Activated naive CD4-positive, alpha-beta T cell treated with anti-CD3 and anti-CD28 coated beads, Interleukin-2, amount 50 U/mL, for 72 hours (primary cell): ENCODE measurements at regions not wholly inside any gene's neighbourhood (a gene's known extent, or its start where the extent isn't known, plus 50 kb on each side); places are given as distances from the start of the nearest gene placed in this dataset.
A peak's percentile ranks its signal among the peaks of the same experiment; 100 is the strongest.
"Not testable (repeated sequence)": the region's sequence is repeated elsewhere in the genome, so short reads cannot be mapped to it uniquely, and the experiment has no call there.

ENCODE experiments used
- ATAC-seq, 2 donors: fragments of 150-1000 bp; cut with Tn5 transposase; 2 replicates each; pipeline ENCODE4 v1.10.0; 2021; ENCODE audit warnings: mild to moderate bottlenecking in 2 of 2, moderate library complexity in 2 of 2
- DNase-seq, 2 donors: peaks; one replicate each; pipeline ENCODE4 v3.0.0; 2021 to 2022; ENCODE audit warnings: low spot score in 2 of 2
- H3K27ac Mint-ChIP-seq, 2 donors: one replicate each; pipeline ENCODE4 v1.8.0; 2022; ENCODE audit warnings: mild to moderate bottlenecking in 2 of 2, mixed read lengths in 2 of 2
- H3K36me3 Mint-ChIP-seq, 2 donors: one replicate each; pipeline ENCODE4 v1.8.0; 2022; ENCODE audit warnings: mixed read lengths in 2 of 2
- H3K9me3 Mint-ChIP-seq, 2 donors: one replicate each; pipeline ENCODE4 v1.8.0; 2022; ENCODE audit warnings: mixed read lengths in 2 of 2

DNA sequence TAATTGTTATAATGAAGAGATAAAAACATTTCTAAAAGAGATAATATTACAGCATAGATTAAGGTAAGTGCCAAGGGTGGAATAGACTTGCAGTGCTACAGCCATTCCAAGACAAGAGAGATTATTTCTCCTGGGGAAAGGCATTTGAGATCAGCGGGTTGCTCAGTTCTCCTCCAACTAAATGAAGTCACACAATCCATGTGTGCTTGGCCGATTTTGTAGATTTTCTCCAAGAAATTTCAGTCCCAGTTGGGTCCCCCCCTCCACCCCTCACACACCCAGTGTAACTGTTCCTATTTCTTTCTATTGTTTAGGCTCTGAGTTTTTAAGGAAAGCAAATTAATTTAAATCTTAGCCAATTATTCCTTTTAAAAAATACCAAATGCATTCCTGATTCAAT is 315.1 kb downstream of the GOLGA6L6 start:
- H3K9me3 Mint-ChIP-seq, H3K27ac Mint-ChIP-seq, DNase-seq, H3K36me3 Mint-ChIP-seq, ATAC-seq: not testable (repeated sequence)

- H3K9me3 Mint-ChIP-seq, DNase-seq, H3K36me3 Mint-ChIP-seq, H3K27ac Mint-ChIP-seq: not testable (repeated sequence)
- peak in 1 of 2 donors; percentile 37 for ATAC-seq
These were observed 320.5 kb downstream of the GOLGA6L6 start for GRCh38 chr15:20221063-20221462.

DNA sequence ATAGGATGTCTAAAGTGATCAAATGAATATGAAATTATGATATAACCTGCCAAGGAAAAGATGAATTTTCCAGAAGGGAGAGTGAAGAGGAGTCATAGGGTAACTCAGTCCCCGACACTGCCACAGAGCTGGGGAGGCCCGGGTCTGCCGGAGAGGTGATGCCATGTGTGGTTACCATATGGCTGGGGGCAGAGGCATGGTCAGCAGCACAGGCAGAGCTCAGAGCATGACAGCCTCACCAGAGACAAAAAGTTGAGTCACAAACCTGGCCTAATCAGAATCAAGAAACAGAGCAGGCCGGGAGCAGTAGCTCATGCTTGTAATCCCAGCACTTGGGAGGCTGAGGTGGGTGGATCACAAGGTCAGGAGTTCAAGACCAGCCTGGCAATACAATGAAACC is 322.4 kb downstream of the GOLGA6L6 start:
- not testable (repeated sequence) for H3K27ac Mint-ChIP-seq, H3K9me3 Mint-ChIP-seq, DNase-seq, ATAC-seq, H3K36me3 Mint-ChIP-seq

- DNase-seq, H3K36me3 Mint-ChIP-seq, H3K9me3 Mint-ChIP-seq, ATAC-seq, H3K27ac Mint-ChIP-seq: not testable (repeated sequence)
These were observed 325.9 kb downstream of the GOLGA6L6 start for GRCh38 chr15:20215700-20216099.

DNA sequence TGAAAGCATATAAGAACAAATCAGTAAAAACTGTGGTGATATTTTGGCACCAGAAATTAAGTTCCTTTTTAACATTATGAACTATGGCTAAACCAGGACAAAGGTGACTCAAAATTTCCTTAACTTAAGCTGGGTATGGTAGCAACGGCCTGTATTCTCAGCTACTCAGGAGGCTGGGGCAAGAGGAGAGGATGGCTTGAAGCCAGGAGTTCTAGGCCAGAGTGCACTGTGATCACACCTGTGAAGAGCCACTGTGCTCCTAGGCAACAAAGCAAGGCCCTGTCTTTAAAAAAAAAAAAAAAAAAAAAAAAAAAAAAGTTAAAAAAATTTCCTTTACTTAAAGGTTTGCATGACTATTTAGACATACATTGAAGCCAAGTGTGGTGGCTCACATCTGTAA is 327.5 kb downstream of the GOLGA6L6 start:
- ATAC-seq, DNase-seq, H3K27ac Mint-ChIP-seq, H3K36me3 Mint-ChIP-seq, H3K9me3 Mint-ChIP-seq: not testable (repeated sequence)

DNA sequence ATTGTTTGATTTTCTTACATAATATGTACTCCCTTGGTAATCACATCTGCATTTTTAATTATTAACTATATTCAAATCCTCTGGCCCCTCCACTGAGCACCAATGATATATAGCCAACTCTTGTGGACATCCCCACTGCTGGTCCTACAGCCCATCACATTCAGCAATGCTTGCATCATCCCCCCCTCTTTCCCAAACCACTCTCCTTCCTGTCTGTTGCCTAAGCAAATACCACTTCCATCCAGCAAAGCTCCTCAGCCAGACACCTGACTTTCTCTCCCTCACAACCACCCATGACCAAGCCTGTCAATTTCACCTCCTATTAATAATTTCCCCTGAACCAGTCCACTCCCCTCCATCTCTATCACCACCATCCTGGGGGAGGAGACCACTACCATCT is 330.1 kb downstream of the GOLGA6L6 start:
- not testable (repeated sequence) for ATAC-seq, H3K9me3 Mint-ChIP-seq, H3K27ac Mint-ChIP-seq, DNase-seq, H3K36me3 Mint-ChIP-seq

- H3K9me3 Mint-ChIP-seq, DNase-seq, H3K36me3 Mint-ChIP-seq, H3K27ac Mint-ChIP-seq, ATAC-seq: not testable (repeated sequence)
These were observed 331.6 kb downstream of the GOLGA6L6 start for GRCh38 chr15:20209973-20210372.

DNA sequence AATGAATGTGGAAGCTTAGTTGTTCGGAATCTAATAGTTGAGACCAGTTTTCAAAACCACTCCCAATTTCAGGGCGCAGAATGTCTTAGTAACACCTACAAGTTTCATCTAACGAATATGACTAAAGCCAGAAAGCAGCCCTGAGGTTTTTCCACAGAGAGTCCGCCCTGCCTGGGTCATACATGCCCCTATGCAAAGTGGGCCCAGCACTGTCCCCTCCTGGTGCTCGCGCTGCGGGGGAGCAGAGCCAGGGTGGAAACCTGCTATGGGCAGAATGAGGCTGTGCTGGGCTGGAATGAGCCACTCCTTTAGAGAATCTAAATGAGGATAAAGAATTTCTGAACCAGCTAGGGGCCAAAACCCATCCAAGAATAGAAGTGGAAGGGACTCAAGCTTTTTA is 334.0 kb downstream of the GOLGA6L6 start:
- H3K9me3 Mint-ChIP-seq, H3K27ac Mint-ChIP-seq, H3K36me3 Mint-ChIP-seq, ATAC-seq, DNase-seq: not testable (repeated sequence)

DNA sequence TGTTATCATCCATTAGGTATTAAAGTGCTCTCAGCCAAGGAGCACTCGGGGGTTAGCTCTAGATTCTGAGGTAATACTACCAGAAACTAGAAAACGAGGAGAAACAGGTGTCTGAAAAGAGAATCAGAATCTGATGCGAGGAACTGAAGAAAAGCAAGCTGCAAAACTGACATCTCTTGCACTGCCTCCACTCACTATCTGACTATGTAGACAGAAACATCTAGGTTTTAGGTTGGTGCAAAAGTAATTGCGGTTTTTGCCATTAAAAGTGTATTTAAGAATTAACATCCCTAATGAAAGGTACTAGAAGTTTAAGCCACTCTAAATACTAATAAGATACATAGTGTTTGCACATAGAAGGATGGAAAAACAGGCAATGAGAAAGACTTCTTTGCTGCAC is 334.4 kb downstream of the GOLGA6L6 start:
- DNase-seq, result not testable (repeated sequence)

DNA sequence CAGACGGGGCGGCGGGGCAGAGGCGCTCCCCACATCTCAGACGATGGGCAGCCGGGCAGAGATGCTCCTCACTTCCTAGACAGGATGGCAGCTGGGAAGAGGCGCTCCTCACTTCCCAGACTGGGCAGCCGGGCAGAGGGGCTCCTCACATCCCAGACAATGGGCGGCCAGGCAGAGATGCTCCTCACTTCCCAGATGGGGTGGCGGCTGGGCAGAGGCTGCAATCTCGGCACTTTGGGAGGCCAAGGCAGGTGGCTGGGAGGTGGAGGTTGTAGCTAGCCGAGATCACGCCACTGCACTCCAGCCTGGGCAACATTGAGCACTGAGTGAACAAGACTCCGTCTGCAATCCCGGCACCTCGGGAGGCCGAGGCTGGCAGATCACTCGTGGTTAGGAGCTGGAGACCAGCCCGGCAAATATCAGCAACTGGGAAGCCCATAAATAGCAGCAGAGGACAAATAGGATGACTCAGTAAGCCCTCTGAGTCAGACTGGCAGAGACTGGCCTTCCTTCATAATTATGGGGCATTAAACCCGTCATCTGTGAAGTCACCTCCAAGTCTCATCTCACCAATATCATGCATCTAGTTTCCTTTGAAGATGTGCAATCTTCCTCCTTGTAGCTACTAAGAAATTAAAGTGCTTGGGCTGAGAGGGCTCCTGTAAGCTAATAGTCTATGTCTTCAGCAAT is 337.3 kb downstream of the GOLGA6L6 start:
- H3K36me3 Mint-ChIP-seq, ATAC-seq, DNase-seq, H3K9me3 Mint-ChIP-seq, H3K27ac Mint-ChIP-seq: not testable (repeated sequence)

More for the DNA sequence above, 334.4 kb downstream of the GOLGA6L6 start:
- not testable (repeated sequence) for H3K27ac Mint-ChIP-seq, H3K36me3 Mint-ChIP-seq, ATAC-seq, H3K9me3 Mint-ChIP-seq

DNA sequence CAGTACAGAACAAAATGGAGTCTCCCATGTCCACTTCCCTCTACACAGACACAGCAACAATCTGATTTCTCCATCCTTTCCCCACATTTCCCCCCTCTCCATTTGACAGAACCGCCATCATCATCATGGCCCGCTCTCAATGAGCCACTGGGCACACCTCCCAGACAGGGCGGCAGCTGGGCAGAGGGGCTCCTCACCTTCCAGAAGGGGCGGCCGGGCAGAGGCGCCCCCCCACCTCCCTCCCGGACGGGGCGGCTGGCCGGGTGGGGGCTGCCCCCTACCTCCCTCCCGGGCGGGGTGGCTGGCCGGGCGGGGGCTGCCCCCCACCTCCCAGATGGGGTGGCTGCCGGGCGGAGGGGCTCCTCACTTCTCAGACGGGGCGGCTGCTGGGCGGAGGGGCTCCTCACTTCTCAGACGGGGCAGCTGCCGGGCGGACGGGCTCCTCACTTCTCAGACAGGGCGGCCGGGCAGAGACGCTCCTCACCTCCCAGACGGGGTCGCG is 337.9 kb downstream of the GOLGA6L6 start:
- not testable (repeated sequence) for DNase-seq, ATAC-seq, H3K9me3 Mint-ChIP-seq, H3K27ac Mint-ChIP-seq, H3K36me3 Mint-ChIP-seq

DNA sequence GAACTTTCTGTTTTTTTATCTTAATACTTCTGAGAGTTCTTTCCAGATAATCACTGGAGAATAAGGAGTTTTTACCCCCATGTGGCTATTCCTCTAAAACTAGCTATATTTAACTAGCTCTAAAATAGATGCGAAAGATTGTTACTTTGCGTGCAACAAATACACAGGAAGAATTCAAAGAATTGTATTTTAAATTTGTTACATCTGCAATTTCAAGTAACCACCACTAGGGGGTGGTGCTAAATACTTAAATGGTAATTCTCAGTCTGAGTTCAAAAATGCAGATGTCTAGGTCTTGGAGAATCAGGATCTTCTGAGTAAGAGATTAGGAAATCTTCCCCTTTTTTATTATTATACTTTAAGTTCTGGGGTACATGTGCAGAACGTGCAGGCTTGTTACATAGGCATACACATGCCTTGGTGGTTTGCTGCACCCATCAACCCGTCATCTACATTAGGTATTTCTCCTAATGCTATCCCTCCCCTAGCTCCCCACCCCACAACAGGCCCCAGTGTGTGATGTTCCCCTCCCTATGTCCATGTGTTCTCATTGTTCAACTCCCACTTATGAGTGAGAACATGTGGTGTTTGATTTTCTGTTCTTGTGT is 346.9 kb downstream of the GOLGA6L6 start:
- not testable (repeated sequence) for H3K9me3 Mint-ChIP-seq, ATAC-seq, DNase-seq, H3K27ac Mint-ChIP-seq, H3K36me3 Mint-ChIP-seq

GRCh38 chr15:20192982-20193929 is 348.3 kb downstream of the GOLGA6L6 start:
- DNase-seq (peak; percentile 60 to 63), ATAC-seq (peak; percentile 94 to 97)
- not testable (repeated sequence) for H3K36me3 Mint-ChIP-seq, H3K9me3 Mint-ChIP-seq, H3K27ac Mint-ChIP-seq

DNA sequence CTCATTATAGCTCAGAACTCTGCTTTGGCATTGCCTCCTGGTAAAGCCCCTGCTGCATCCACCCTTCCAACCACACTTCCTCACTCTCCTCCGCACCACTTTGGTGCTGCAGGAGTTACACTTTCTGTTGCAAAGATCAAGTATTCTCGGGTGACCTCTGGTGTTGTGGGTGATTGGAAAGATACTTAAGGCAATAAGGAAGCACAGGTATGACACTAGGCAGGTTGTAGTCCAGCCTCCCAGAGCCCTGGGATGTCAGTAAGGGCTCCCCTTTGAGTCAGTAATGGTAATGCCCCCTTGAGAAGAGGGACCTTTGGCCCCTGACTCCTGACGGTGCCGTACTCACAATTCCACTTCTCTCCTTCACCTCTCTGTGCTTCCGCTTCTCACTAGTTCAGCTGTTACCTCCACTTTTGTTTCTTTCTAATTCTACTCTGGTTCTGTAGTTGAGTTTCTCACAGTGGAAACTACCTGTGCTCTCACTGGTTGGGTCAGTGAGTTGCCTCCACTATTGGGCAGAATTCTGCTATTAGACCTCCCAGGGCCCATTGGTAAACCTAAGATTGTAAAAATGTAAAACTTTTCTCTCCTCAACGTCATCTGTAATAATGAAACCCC is 350.0 kb downstream of the GOLGA6L6 start:
- not testable (repeated sequence) for H3K36me3 Mint-ChIP-seq, H3K27ac Mint-ChIP-seq, DNase-seq, H3K9me3 Mint-ChIP-seq, ATAC-seq

GRCh38 chr15:20188611-20189010 is 353.0 kb downstream of the GOLGA6L6 start:
- not testable (repeated sequence) for H3K9me3 Mint-ChIP-seq, H3K36me3 Mint-ChIP-seq, DNase-seq, H3K27ac Mint-ChIP-seq, ATAC-seq
